Astrocyte of the spinal cord (primary cell): ENCODE measurements at regions not wholly inside any gene's neighbourhood (a gene's known extent, or its start where the extent isn't known, plus 50 kb on each side); places are given as distances from the start of the nearest gene placed in this dataset.
A peak's percentile ranks its signal among the peaks of the same experiment; 100 is the strongest.

Experiments
- DNase-seq: peaks from one replicate; pipeline ENCODE4 v3.0.0; 2011; ENCODE audit warnings: low read depth, low spot score
- H3K4me3 ChIP-seq: 2 replicates; pipeline ENCODE4 v1.5.1; 2011; ENCODE audit warnings: low read depth, mild to moderate bottlenecking, low read length, moderate library complexity
- in situ Hi-C: cut with HindIII; loops from 2 replicates; pipeline ENCODE4 v1.10.0; 2017; ENCODE audit warnings: low sequenced_read_pairs
- TF ChIP-seq, protein P1 (sequence below): IDR thresholded peaks from 2 replicates; pipeline ENCODE4 v1.5.1; 2012; ENCODE audit warnings: low read depth, mild to moderate bottlenecking, low read length, inconsistent platforms

- DNase-seq = no peak
- in situ Hi-C loops = no loop called here
- no peak overlapping the region for H3K4me3 ChIP-seq
- TF ChIP-seq, protein P1, sequence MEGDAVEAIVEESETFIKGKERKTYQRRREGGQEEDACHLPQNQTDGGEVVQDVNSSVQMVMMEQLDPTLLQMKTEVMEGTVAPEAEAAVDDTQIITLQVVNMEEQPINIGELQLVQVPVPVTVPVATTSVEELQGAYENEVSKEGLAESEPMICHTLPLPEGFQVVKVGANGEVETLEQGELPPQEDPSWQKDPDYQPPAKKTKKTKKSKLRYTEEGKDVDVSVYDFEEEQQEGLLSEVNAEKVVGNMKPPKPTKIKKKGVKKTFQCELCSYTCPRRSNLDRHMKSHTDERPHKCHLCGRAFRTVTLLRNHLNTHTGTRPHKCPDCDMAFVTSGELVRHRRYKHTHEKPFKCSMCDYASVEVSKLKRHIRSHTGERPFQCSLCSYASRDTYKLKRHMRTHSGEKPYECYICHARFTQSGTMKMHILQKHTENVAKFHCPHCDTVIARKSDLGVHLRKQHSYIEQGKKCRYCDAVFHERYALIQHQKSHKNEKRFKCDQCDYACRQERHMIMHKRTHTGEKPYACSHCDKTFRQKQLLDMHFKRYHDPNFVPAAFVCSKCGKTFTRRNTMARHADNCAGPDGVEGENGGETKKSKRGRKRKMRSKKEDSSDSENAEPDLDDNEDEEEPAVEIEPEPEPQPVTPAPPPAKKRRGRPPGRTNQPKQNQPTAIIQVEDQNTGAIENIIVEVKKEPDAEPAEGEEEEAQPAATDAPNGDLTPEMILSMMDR = no peak
Measured at GRCh38 chr13:34748596-34748995, 193.5 kb upstream of the NBEA start.

GRCh38 chr13:34749046-34749445 is 193.0 kb upstream of the NBEA start:
- no peak overlapping the region for H3K4me3 ChIP-seq
- in situ Hi-C loops = no loop called here
- no peak for DNase-seq
- TF ChIP-seq, protein P1 = no peak

DNA sequence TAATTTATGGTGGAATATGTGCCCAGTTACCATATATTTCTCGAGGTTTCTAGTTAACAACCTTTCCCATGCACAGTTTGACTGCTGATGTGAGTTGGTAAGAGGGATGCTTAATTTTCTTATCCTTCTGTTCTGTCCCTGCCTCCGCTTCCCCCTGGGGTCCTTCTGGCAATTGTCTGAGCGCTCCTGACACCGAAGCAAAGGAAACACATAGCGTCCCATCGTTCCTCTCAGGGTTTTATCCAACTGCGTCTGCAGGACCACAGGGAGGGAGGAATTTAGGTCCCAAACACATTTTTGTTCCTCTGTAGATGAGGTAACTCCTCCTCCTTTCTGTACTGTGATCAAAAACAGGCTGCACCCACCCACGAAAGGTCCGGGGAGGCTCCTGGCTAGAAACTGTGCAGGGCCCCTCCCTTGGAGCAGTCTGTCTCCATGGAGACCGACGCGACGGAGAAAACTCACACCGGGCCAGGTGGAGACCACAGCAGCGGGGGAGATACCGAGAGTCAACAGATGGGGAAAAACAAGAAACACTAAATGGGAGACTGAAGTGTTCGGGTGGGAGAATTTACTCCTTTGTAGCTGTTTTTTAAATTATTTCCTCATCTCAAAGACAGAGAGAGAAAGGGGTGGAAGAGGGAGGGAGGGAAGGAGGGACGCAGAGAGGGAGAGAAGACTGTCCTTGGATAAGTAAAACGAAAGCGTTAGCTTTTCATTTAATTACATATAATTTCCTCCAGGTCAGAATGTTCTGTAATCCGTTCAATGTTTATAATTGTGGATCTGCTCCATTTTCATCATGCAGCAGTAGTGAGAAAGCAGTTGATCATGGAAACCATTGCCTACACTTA is 191.8 kb upstream of the NBEA start:
- H3K4me3 ChIP-seq = peak overlapping the region; percentile 35
- no peak for DNase-seq
- TF ChIP-seq, protein P1 = no peak
- in situ Hi-C loops = no loop called here

DNA sequence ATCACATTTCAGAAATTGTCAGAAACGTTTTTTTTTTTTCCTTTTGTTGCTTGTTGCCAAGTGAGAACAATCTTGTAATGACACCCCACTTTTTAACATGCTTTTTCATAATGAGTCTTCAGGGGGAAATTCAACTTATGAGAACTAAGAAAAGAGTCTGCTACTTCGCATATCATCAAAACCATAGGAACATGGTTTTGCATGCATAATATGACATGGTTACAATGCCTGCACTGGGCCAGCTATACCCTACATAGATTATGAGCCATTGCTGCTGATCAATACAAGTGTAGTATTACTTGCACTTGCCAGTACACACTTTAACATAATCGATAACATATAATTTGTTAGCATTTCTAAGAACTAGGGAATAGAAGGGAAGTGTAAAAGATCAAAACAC is 191.0 kb upstream of the NBEA start:
- in situ Hi-C loops = no loop called here

GRCh38 chr13:34751492-34751891 is 190.6 kb upstream of the NBEA start:
- in situ Hi-C loops = no loop called here
- no peak for DNase-seq
- TF ChIP-seq, protein P1 = no peak
- H3K4me3 ChIP-seq = no peak overlapping the region

More for the DNA sequence above, 191.0 kb upstream of the NBEA start:
- no peak overlapping the region for H3K4me3 ChIP-seq
- TF ChIP-seq, protein P1 = no peak
- no peak for DNase-seq

DNA sequence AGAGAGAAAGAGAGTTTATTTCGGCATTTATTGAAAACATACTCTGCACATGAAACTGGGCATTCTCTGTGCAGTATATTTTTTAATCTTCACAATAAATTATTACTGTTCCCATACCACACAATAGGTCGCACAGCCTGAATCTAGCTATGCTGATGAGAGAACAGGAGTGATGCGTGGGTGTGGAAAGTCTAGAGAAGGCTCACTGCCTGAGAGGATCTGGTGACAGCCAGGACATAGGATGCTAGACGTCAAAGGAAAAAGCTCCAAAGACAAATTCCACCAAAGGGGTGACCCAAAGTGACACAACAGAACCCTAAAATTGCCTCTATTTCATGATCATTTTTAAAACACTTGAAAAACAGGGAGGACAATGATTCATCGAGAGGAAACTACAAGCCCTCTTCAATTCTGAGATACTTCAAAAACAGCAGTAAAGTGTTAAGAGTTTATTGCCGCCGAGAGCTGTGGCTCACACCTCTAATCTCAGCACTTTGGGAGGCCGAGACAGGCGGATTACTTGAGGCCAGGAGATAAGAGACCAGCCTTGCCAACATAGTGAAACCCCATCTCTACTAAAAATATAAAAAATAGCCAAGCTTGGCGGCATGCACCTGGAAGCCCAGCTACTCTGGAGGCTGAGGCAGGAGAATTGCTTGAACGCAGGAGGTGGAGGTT is 189.6 kb upstream of the NBEA start:
- H3K4me3 ChIP-seq = no peak overlapping the region
- in situ Hi-C loops = no loop called here
- no peak for DNase-seq
- TF ChIP-seq, protein P1 = no peak
